IMR-90 (cell line): ENCODE measurements at regions not wholly inside any gene's neighbourhood (a gene's known extent, or its start where the extent isn't known, plus 50 kb on each side); places are given as distances from the start of the nearest gene placed in this dataset.

ENCODE experiments used
- ATAC-seq: fragments of 200-7000 bp; cut with Tn5 transposase; 2 replicates; pipeline ENCODE4 v1.9.1; 2020; ENCODE audit warnings: low read depth, mild to moderate bottlenecking, moderate library complexity
- BruUV-seq: library from RNA; stranded (reverse); fragments of 400-500 nt; replicated peaks from 2 replicates; lab custom pipeline; 2021; lab: Mats Ljungman, UMichigan
- CTCF ChIA-PET: fragments of 300-600 bp; formaldehyde crosslinking; extraction: SDS; loops from one replicate; lab custom pipeline; 2021; ENCODE audit warnings: antibody characterized with exemption; lab: Yijun Ruan, JAX
- POLR2A ChIA-PET: fragments of 300-600 bp; sonication (Branson Sonifier 250); formaldehyde crosslinking; loops from one replicate; lab custom pipeline; 2022; ENCODE audit warnings: antibody characterized with exemption; ENCODE audit not compliant: unreplicated experiment; lab: Charles Lee
- DNase-seq: peaks from one replicate; pipeline ENCODE4 v3.0.0; 2013
- H2AFZ ChIP-seq: replicated peaks from 2 replicates; pipeline ENCODE3; 2013; ENCODE audit warnings: low read length, mild to moderate bottlenecking; ENCODE audit not compliant: poor library complexity
- H2AK5ac ChIP-seq: 2 replicates; pipeline ENCODE4 v1.6.1; 2013; ENCODE audit warnings: low read depth, low read length, inconsistent platforms
- H2AK9ac ChIP-seq: replicated peaks from 2 replicates; pipeline ENCODE3; 2013; ENCODE audit warnings: mild to moderate bottlenecking, low read depth, low read length, moderate library complexity; ENCODE audit not compliant: poor library complexity
- H2BK120ac ChIP-seq: 2 replicates; pipeline ENCODE4 v1.6.1; 2013; ENCODE audit warnings: low read depth, low read length, inconsistent platforms
- H2BK15ac ChIP-seq: 3 replicates; pipeline ENCODE4 v1.6.1; 2013; ENCODE audit warnings: low read depth, low read length, inconsistent platforms
- H2BK20ac ChIP-seq: 2 replicates; pipeline ENCODE4 v1.6.1; 2013; ENCODE audit warnings: low read depth, mild to moderate bottlenecking, inconsistent platforms, low read length, moderate library complexity
- H2BK5ac ChIP-seq: 2 replicates; pipeline ENCODE4 v1.6.1; 2013; ENCODE audit warnings: mild to moderate bottlenecking, low read depth, low read length, inconsistent platforms; ENCODE audit not compliant: poor library complexity, severe bottlenecking
- H3K14ac ChIP-seq: replicated peaks from 2 replicates; pipeline ENCODE4 v1.6.1; 2013; ENCODE audit warnings: low read depth, low read length, inconsistent platforms
- H3K18ac ChIP-seq: 2 replicates; pipeline ENCODE4 v1.6.1; 2013; ENCODE audit warnings: low read depth, low read length, control low read depth
- H3K23ac ChIP-seq: 2 replicates; pipeline ENCODE4 v1.6.1; 2013; ENCODE audit warnings: low read depth, low read length, inconsistent platforms
- H3K27ac ChIP-seq: 2 replicates; pipeline ENCODE4 v1.5.1; 2013; ENCODE audit warnings: mild to moderate bottlenecking, control low read depth, low read length; ENCODE audit not compliant: insufficient read depth
- H3K27me3 ChIP-seq: 2 replicates; pipeline ENCODE4 v1.6.1; 2013; ENCODE audit warnings: low read length; ENCODE audit not compliant: control insufficient read depth, insufficient read depth
- H3K36me3 ChIP-seq: 2 replicates; pipeline ENCODE4 v1.6.1; 2013; ENCODE audit warnings: low read length, mixed read lengths; ENCODE audit not compliant: control insufficient read depth, insufficient read depth
- H3K4ac ChIP-seq: 2 replicates; pipeline ENCODE4 v1.6.1; 2013; ENCODE audit warnings: low read depth, low read length, inconsistent platforms
- H3K4me1 ChIP-seq: 2 replicates; pipeline ENCODE4 v1.6.1; 2013; ENCODE audit warnings: low read length, mixed read lengths; ENCODE audit not compliant: control insufficient read depth, insufficient read depth
- H3K4me2 ChIP-seq: 2 replicates; pipeline ENCODE4 v1.6.1; 2013; ENCODE audit warnings: low read depth, mild to moderate bottlenecking, control low read depth, low read length, moderate library complexity
- H3K4me3 ChIP-seq: 2 replicates; pipeline ENCODE4 v1.5.1; 2013; ENCODE audit warnings: low read depth, mild to moderate bottlenecking, control low read depth, low read length, moderate library complexity; ENCODE audit not compliant: insufficient read depth
- H3K56ac ChIP-seq: 2 replicates; pipeline ENCODE4 v1.6.1; 2013; ENCODE audit warnings: low read length, inconsistent platforms; ENCODE audit not compliant: insufficient read depth; ENCODE audit errors: extremely low read depth
- H3K79me1 ChIP-seq, 2 experiments: 2 replicates each; pipeline ENCODE4 v1.6.1; 2013; ENCODE audit warnings: low read length in 2 of 2, inconsistent platforms in 1 of 2, low read depth in 1 of 2
- H3K9ac ChIP-seq: 2 replicates; pipeline ENCODE4 v1.6.1; 2013; ENCODE audit warnings: low read depth, low read length, control low read depth
- H3K9me1 ChIP-seq: 2 replicates; pipeline ENCODE4 v1.6.1; 2013; ENCODE audit warnings: low read length, inconsistent platforms; ENCODE audit not compliant: insufficient read depth
- H3K9me3 ChIP-seq: 2 replicates; pipeline ENCODE4 v1.6.1; 2013; ENCODE audit warnings: low read length; ENCODE audit not compliant: control insufficient read depth, insufficient read depth
- H4K20me1 ChIP-seq: 2 replicates; pipeline ENCODE4 v1.6.1; 2013; ENCODE audit warnings: low read length, inconsistent platforms; ENCODE audit not compliant: insufficient read depth
- H4K5ac ChIP-seq: 2 replicates; pipeline ENCODE4 v1.6.1; 2013; ENCODE audit warnings: mild to moderate bottlenecking, low read depth, low read length, control low read depth
- H4K8ac ChIP-seq, 2 experiments: 2 replicates each; pipeline ENCODE4 v1.6.1; 2013; ENCODE audit warnings: low read depth in 2 of 2, low read length in 2 of 2, control low read depth in 1 of 2, inconsistent platforms in 1 of 2
- H4K91ac ChIP-seq: 2 replicates; pipeline ENCODE4 v1.6.1; 2013; ENCODE audit warnings: low read depth, low read length, inconsistent platforms; ENCODE audit not compliant: insufficient read depth
- CEBPB ChIP-seq: IDR thresholded peaks from 2 replicates; pipeline ENCODE4 v1.6.1; 2012; ENCODE audit warnings: low read depth, low read length, improper control_type of control experiment
- CHD1 ChIP-seq: IDR thresholded peaks from 2 replicates; pipeline ENCODE4 v1.6.1; 2012; ENCODE audit warnings: low read depth, low read length, improper control_type of control experiment
- ELK1 ChIP-seq: fragments of 150-350 bp; IDR thresholded peaks from 2 replicates; pipeline ENCODE4 v1.6.1; 2016; ENCODE audit warnings: low read depth, mild to moderate bottlenecking, low read length, moderate library complexity, borderline replicate concordance
- FOS ChIP-seq: fragments of 150-350 bp; IDR thresholded peaks from 2 replicates; pipeline ENCODE4 v1.6.1; 2016; ENCODE audit warnings: low read depth, low read length
- MAZ ChIP-seq: IDR thresholded peaks from 2 replicates; pipeline ENCODE4 v1.6.1; 2012; ENCODE audit warnings: low read depth, mild to moderate bottlenecking, low read length, improper control_type of control experiment, moderate library complexity, borderline replicate concordance
- MXI1 ChIP-seq: IDR thresholded peaks from 2 replicates; pipeline ENCODE4 v1.6.1; 2012; ENCODE audit warnings: low read depth, mild to moderate bottlenecking, low read length, moderate library complexity, borderline replicate concordance
- NFE2L2 ChIP-seq: fragments of 150-350 bp; IDR thresholded peaks from 2 replicates; pipeline ENCODE4 v1.6.1; 2016; ENCODE audit warnings: low read depth, mild to moderate bottlenecking, low read length
- RAD21 ChIP-seq: IDR thresholded peaks from 2 replicates; pipeline ENCODE4 v1.6.1; 2012; ENCODE audit warnings: low read length, improper control_type of control experiment
- RCOR1 ChIP-seq: IDR thresholded peaks from 2 replicates; pipeline ENCODE4 v1.6.1; 2012; ENCODE audit warnings: mild to moderate bottlenecking, low read length, improper control_type of control experiment; ENCODE audit not compliant: insufficient replicate concordance
- RFX5 ChIP-seq: IDR thresholded peaks from 2 replicates; pipeline ENCODE4 v1.8.0; 2012; ENCODE audit warnings: low read depth, mild to moderate bottlenecking, low read length, moderate library complexity
- USF2 ChIP-seq: fragments of 150-350 bp; IDR thresholded peaks from 2 replicates; pipeline ENCODE4 v1.6.1; 2017; ENCODE audit warnings: mild to moderate bottlenecking, antibody characterized with exemption, low read length, low read depth
- WGBS, 2 experiments: methylation state at CpG; one replicate each; pipeline versions ENCODE4 v1.1.5 to v1.1.7; 2013; ENCODE audit warnings: missing lambda C conversion rate in 2 of 2; ENCODE audit not compliant: insufficient read length in 1 of 2; ENCODE audit errors: extremely low coverage in 2 of 2; 5-methylcytosine and 5-hydroxymethylcytosine counted together
- dilution Hi-C: fragments of 300-500 bp; cut with HindIII; formaldehyde crosslinking; loops from one replicate; pipeline ENCODE4 v1.14.3; 2018; ENCODE audit warnings: low sequenced_read_pairs; ENCODE audit not compliant: unreplicated experiment
- in situ Hi-C: fragments of 300-500 bp; cut with MboI; formaldehyde crosslinking; loops from 3 replicates; pipeline ENCODE4 v1.14.3; 2019; ENCODE audit warnings: low sequenced_read_pairs, inconsistent platforms, mixed read lengths
- intact Hi-C: fragments of 100-400 bp; cut with micrococcal nuclease; formaldehyde crosslinking; loops from 2 replicates; pipeline ENCODE4 v1.10.0; 2022
- TF ChIP-seq, protein P1 (sequence below): conservative IDR thresholded peaks from 2 replicates; pipeline ENCODE4 v1.5.1; 2012; ENCODE audit warnings: mild to moderate bottlenecking, low read depth, low read length, improper control_type of control experiment

- Histone ChIP-seq H2AK9ac (no peak overlapping the region), H3K4me2 (no peak overlapping the region), H2BK20ac (no peak overlapping the region), H3K56ac (no peak overlapping the region), H3K14ac (no peak overlapping the region), H3K9me1 (no peaks in the 10 kb centered on the region), H3K4me1 (no peaks in the 10 kb centered on the region), H2AK5ac (no peak overlapping the region), H2BK15ac (no peak overlapping the region), H4K91ac (no peak overlapping the region), H3K36me3 (no peaks in the 10 kb centered on the region), H3K27me3 (no peaks in the 10 kb centered on the region), H3K79me1 (no peaks in the 10 kb centered on the region), H3K9ac (no peak overlapping the region), H3K4me3 (no peak overlapping the region), H4K8ac (no peak overlapping the region), H2BK5ac (no peak overlapping the region), H3K18ac (no peak overlapping the region), H4K20me1 (no peaks in the 10 kb centered on the region), H3K27ac (no peak overlapping the region), H3K4ac (no peak overlapping the region), H3K23ac (no peak overlapping the region), H4K5ac (no peak overlapping the region), H2BK120ac (no peak overlapping the region), H2AFZ (no peak overlapping the region), H3K9me3 (no peaks in the 10 kb centered on the region)
- ATAC-seq (no peak), DNase-seq (no peak)
- TF ChIP-seq MXI1 = no peak
- TF ChIP-seq FOS = no peak
- TF ChIP-seq RFX5 = no peak
- TF ChIP-seq ELK1 = no peak
- no peak for TF ChIP-seq MAZ
- no peak for TF ChIP-seq CHD1
- TF ChIP-seq, protein P1, sequence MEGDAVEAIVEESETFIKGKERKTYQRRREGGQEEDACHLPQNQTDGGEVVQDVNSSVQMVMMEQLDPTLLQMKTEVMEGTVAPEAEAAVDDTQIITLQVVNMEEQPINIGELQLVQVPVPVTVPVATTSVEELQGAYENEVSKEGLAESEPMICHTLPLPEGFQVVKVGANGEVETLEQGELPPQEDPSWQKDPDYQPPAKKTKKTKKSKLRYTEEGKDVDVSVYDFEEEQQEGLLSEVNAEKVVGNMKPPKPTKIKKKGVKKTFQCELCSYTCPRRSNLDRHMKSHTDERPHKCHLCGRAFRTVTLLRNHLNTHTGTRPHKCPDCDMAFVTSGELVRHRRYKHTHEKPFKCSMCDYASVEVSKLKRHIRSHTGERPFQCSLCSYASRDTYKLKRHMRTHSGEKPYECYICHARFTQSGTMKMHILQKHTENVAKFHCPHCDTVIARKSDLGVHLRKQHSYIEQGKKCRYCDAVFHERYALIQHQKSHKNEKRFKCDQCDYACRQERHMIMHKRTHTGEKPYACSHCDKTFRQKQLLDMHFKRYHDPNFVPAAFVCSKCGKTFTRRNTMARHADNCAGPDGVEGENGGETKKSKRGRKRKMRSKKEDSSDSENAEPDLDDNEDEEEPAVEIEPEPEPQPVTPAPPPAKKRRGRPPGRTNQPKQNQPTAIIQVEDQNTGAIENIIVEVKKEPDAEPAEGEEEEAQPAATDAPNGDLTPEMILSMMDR = no peak
- TF ChIP-seq RAD21 = no peak
- TF ChIP-seq RCOR1 = no peak
- no peak for TF ChIP-seq NFE2L2
- TF ChIP-seq CEBPB = no peak
- no peak for TF ChIP-seq USF2
- in situ Hi-C loops = no loop called here
- intact Hi-C loops = no loop called here
- dilution Hi-C loops = no loop called here
- ChIA-PET POLR2A (no interaction called here), CTCF (no interaction called here)
- no TSS peak for BruUV-seq
- WGBS, 2 experiments = 0% methylated on average over 1 of the region's 1 CpG; no CpG with 5 or more reads in 1 of the 2 experiments
These were observed 64.1 kb upstream of the ADAM23 start for GRCh38 chr2:206379266-206379665.
